HTR-8/SVneo (cell line): ENCODE measurements at regions not wholly inside any gene's neighbourhood (a gene's known extent, or its start where the extent isn't known, plus 50 kb on each side); places are given as distances from the start of the nearest gene placed in this dataset.

Source experiments
- DNase-seq: peaks from one replicate; pipeline ENCODE4 v3.0.0; 2011; ENCODE audit warnings: low spot score, mixed read lengths; ENCODE audit not compliant: insufficient read length
- FAIRE-seq: peaks from 2 replicates; lab custom pipeline; 2011; peaks lifted over from hg19 to GRCh38; lab: Jason Lieb, UNC

GRCh38 chr2:58907644-58908043 lies 666.5 kb upstream of the FANCL start:
- DNase-seq (no peak), FAIRE-seq (no peak)

- no peak for DNase-seq
- no peak for FAIRE-seq
Measured at GRCh38 chr2:58906081-58906645, 665.0 kb upstream of the FANCL start.

GRCh38 chr2:58904095-58904494 lies 663.0 kb upstream of the FANCL start:
- DNase-seq (no peak), FAIRE-seq (no peak)

- FAIRE-seq (no peak), DNase-seq (no peak)
Measured at GRCh38 chr2:58903427-58903826, 662.3 kb upstream of the FANCL start.

- DNase-seq (no peak), FAIRE-seq (no peak)
Measured at GRCh38 chr2:58900246-58901027, 659.3 kb upstream of the FANCL start.

GRCh38 chr2:58899692-58900091 lies 658.6 kb upstream of the FANCL start:
- DNase-seq = peak; percentile 2
- no peak for FAIRE-seq

- FAIRE-seq (no peak), DNase-seq (no peak)
Measured at GRCh38 chr2:58896638-58897037, 655.5 kb upstream of the FANCL start.

- DNase-seq (no peak), FAIRE-seq (no peak)
Measured at GRCh38 chr2:58895857-58896256, 654.7 kb upstream of the FANCL start.

- FAIRE-seq = no peak
- DNase-seq = no peak
Measured at GRCh38 chr2:58893656-58894351, 652.7 kb upstream of the FANCL start.

GRCh38 chr2:58891828-58892377 lies 650.8 kb upstream of the FANCL start:
- DNase-seq = no peak

GRCh38 chr2:58890865-58891525 lies 649.9 kb upstream of the FANCL start:
- FAIRE-seq (no peak), DNase-seq (no peak)

More at GRCh38 chr2:58891828-58892377, 650.8 kb upstream of the FANCL start:
- no peak for FAIRE-seq

GRCh38 chr2:58886009-58886408 lies 644.9 kb upstream of the FANCL start:
- DNase-seq = no peak
- FAIRE-seq = no peak

GRCh38 chr2:58879834-58880233 lies 638.7 kb upstream of the FANCL start:
- DNase-seq = no peak
- FAIRE-seq = no peak

GRCh38 chr2:58878778-58879177 lies 637.7 kb upstream of the FANCL start:
- DNase-seq (no peak), FAIRE-seq (no peak)

- FAIRE-seq (no peak), DNase-seq (no peak)
Measured at GRCh38 chr2:58876126-58876525, 635.0 kb upstream of the FANCL start.

- FAIRE-seq = no peak
- no peak for DNase-seq
Measured at GRCh38 chr2:58875436-58875835, 634.3 kb upstream of the FANCL start.

GRCh38 chr2:58871469-58872142 lies 630.5 kb upstream of the FANCL start:
- FAIRE-seq = no peak
- no peak for DNase-seq

GRCh38 chr2:58870704-58871103 lies 629.6 kb upstream of the FANCL start:
- FAIRE-seq = no peak
- no peak for DNase-seq

GRCh38 chr2:58866946-58867345 lies 625.8 kb upstream of the FANCL start:
- DNase-seq (no peak), FAIRE-seq (no peak)

- no peak for DNase-seq
- FAIRE-seq = no peak
Measured at GRCh38 chr2:58866527-58866926, 625.4 kb upstream of the FANCL start.
